HG02938 (cell line): ENCODE measurements at regions not wholly inside any gene's neighbourhood (a gene's known extent, or its start where the extent isn't known, plus 50 kb on each side); places are given as distances from the start of the nearest gene placed in this dataset.

Experiments
- ATAC-seq: cut with Tn5 transposase; IDR thresholded peaks from one replicate; pipeline ENCODE4 v1.9.1; 2021; ENCODE audit warnings: mild to moderate bottlenecking, moderate library complexity; ENCODE audit not compliant: unreplicated experiment

DNA sequence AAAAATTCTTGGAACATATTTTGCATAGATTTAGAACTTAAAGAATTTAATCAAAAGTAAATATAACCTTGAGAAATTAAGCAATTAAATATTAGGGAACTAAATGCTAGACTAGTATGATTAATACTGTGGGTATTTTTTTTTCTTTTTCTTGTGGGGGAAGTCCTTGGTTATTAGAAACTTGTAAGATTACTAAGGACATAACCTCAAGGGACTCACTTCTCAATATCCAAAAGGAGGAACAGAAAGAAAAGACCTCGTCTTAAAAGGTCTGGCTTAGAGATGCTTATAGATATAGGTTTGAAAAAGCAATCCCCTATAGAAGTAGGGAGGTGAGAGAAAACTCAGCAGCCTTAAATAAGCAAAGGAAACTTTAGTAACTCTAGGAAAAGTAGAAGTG lies 368.5 kb downstream of the INSC start:
- peak; percentile 75 for ATAC-seq

- ATAC-seq, result no peak
Measured at GRCh38 chr11:15484398-15484797, 369.7 kb downstream of the INSC start.

GRCh38 chr11:15485432-15485831 lies 370.7 kb downstream of the INSC start:
- ATAC-seq, result no peak

DNA sequence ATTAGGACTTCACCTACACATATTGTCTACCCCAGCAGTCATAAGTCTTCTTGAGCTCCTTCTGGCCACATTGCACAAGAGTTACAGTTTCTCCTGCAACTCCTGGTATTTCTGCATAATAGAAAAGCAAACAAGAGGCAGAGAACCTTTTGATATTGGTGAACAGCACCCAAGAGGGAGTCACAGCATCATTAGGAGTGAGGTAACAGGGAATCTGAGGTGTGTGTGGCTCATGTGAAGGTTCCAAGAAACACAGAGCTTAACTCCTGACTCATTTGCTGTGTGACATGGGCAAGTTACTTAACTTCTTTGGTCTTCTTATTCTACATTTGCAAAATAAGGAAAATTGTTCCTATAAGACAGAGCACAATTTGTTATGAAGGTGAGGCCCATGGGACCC lies 374.6 kb downstream of the INSC start:
- ATAC-seq, result no peak

GRCh38 chr11:15490535-15490934 lies 375.8 kb downstream of the INSC start:
- ATAC-seq, result no peak

DNA sequence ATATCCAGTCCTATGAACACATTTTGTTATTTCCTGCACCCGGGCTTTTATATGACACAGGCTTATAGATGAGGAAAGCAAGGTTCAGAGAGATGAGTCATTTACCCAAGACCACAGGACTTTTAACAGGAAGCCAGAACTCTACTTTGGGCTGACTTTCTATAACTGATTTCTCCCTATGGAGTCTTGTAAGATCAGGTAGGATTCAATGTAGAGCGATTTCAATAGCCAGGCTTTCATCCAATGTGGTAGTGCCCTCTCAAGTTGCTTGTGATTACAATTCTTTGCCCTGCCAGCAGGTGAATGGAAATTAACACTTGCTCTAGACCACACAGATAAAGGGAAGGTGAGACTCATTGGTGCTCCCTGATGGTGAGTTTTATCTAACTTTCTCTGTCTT lies 378.3 kb downstream of the INSC start:
- ATAC-seq, result no peak

GRCh38 chr11:15493921-15494620 lies 379.3 kb downstream of the INSC start:
- ATAC-seq, result no peak

- no peak for ATAC-seq
Measured at GRCh38 chr11:15494740-15495139, 380.0 kb downstream of the INSC start.

DNA sequence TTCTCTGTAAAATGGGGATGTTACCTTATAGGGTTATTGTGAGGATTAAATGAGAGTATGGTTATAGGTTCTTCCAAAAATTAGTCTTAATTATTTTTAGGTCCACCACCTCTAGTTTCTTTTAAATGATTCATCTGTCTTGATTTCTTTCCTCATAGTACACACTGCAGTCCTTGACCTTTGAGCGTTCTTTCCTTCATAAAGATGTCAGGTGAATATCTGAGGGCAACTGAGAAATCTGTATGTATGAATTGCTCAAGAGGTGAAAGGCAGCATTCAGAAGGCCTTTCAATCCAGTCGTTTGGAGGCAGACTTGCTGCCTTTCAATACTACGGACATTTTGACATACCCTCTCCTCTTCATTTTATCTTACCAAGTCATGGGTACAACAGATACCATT lies 380.7 kb downstream of the INSC start:
- no peak for ATAC-seq

DNA sequence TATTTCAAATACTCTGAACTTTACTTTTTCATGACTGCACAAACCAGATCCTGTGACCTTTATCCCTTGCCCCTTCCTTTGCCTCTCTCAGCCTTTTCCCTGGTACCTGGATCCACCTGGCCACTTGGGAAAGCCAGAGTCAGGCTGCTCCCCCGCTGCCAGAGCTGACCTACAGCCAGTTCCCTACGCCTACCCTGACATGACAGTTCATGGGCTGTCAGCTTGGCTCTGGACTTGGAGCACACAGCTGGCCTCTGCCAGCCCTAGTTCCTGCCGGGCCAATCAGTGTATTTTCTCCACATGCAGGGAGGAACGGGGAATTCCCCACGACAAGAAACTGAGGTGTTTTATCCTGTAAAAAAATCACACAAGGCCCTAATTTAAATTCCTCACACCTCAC lies 382.6 kb downstream of the INSC start:
- ATAC-seq, result no peak

DNA sequence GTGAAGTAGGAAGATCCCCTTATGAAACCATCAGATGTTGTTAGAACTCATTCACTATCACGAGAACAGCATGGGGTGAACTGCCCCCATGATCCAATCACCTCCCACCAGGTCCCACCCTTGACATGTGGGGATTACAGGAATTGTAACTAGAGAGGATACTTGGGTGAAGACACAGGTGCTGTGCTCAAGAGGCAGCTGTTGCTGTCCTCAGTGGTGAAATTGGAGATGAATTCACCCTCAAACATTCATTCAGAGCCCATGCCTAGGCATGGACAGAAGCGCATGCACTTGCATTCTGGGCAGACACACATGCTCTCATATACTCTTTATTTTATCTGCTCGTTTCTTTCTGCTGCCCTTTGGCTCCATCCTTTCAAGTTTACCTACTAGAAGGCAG lies 385.0 kb downstream of the INSC start:
- no peak for ATAC-seq

DNA sequence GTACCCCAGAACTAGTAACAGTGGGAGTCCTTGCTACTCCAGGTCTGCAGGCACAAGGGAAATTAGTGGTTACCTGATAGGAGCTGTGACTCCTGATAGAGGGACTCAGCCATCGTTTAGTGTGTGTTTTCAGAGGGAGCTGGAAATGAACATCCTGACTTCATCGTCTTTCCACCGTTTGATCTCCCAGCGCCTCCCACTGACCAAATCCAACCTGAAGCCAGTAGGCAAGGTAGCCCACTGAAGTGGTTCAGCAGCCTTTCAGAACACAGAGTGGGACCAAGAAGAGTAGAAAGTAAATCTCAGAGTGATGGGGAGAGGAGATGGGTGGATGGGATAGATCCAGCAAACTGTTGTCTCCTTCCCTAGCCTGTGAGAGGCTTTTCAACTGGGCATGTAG lies 385.9 kb downstream of the INSC start:
- ATAC-seq, result no peak

DNA sequence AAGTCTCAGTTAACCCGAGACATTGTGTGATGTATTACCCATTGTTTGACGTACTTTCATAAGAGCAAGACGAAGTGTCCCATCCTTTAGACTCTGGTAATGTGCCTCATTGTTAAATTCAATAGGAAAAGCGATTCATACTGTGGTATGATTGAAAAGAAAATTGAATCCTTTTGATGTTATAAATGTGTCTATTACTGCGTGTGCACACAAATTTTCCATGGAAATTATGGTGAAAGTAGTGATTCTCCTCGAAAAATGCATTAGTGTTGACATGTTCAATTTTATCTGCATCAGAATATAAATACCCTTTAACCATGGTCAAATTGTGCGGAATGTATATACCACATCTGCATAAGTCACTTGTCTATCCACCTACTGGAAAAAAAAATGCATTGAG lies 386.8 kb downstream of the INSC start:
- no peak for ATAC-seq

DNA sequence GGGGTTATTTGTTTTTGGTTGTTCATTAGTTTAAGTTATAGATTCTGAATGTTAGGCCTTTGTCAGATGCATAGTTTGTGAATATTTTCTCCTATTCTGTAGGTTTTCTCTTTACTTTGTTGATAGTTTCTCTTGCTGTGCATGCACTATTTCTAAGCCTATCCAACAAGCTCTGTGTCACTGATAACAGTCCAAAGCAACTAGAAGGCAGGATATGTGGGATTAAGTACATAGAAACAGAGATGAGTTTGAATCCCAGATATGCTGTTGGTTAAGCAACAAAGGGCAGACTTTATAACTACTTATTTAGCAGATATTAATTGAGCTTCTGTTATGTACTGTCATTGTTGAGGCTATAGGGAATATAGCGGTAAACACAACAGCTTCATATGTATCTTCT lies 390.4 kb downstream of the INSC start:
- ATAC-seq, result no peak

DNA sequence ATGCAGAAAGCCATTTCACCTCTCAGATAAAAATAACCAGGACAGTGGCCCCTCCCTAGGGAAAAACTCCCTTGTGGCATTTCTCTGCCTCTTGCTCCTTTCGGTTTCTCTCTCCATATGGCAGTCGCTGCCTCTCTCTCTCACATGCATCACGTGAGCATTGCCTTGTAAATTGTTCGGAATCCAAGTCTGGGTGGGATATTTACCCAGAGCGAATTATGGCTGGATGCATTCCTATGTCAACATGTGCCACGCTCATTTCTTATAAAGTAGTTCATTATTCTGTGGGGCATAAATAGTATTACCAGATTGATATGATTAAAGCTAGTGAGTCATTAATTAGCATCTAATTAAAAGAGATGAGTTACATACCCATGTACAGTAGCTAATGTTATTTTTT lies 392.9 kb downstream of the INSC start:
- ATAC-seq, result no peak

DNA sequence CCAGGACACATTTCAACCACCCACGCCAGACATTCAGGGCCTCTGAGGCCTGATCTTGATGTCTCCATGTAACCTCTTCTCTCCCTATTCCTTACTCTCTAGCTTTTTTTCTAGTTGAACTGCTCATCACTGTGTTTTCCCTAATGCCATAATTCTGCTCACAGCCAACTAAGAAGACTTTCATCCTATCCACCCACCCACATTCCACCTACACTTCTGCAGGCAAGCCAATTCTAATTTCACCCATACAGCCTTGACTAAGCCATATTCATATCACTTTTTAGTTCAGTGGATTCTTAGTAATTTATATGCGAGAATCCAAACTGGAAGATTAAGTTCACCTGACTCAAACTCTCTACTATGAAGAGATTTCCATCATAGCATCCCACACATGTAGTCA lies 394.4 kb downstream of the INSC start:
- ATAC-seq, result no peak

DNA sequence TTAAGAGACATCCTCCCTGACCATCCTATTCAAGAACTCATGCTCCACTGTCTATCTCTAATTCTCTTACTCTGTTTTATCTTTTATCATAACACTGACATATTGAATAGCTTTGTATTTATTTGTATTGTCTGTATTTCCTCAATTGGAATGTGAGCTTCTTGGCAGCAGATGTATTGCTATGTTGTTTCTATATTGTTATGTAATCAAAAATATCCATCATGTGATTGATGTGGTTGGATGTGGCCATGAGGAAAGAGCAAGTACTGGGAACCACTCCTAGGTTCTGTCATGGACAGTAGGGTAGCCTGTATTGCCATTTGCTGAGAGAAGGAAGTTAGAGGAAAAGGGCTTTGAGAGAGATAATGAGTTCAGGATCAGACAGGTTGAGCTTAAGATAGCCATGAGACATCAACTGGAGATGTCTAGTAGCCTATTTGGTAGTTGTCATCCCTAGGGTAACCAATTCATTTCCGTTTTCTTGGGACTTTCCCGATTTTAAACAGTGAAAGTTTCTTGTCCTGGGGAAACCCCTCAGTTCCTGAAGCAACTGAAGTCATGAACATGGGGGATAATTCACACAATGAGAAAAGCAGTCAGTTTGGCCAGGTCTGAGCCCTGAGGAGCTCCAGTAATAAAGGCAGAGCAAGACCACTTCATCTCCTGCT lies 404.5 kb downstream of the INSC start:
- ATAC-seq, result peak; percentile 62

GRCh38 chr11:15519911-15520310 lies 405.2 kb downstream of the INSC start:
- ATAC-seq, result no peak

GRCh38 chr11:15523543-15523942 lies 408.8 kb downstream of the INSC start:
- no peak for ATAC-seq

DNA sequence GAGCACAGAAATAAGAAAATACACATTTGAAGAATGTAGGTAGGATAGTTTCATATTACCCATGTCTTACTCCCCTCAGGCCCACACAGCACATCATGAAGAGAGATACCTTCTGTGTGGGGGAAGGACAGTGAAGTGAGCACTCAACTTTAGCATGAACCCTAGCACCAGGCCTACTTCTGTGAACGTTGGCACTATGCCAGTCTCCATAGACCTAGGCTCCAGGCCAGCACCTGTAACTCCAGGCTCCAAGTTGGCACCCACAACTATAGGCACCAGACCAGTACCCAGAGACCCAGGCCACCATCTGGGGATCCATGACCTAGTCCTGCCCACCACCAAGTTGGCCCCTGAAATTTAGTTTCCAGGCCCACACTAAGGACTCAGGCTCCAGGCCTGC lies 410.9 kb downstream of the INSC start:
- no peak for ATAC-seq

DNA sequence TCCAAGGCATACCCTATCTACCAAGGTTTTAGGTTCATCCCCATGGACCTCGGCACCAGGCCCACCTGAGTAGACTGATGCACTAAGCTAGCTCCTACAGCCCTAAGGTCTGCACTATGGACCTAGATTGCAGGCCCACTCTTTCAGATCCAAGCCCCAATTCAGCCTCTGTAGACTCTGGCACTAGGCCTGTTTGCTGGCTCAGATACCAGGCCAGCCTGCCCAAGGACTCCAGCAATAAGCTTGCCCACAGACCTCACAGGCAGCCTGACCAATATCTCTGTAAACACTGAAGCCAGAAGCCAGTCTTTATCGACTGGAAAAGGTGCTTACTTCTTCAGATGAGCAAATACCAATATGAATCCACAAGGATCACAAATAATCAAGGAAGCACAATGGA lies 411.3 kb downstream of the INSC start:
- ATAC-seq, result no peak

- no peak for ATAC-seq
Measured at GRCh38 chr11:15526859-15527450, 412.2 kb downstream of the INSC start.
